22Rv1 (cell line): ENCODE measurements at regions not wholly inside any gene's neighbourhood (a gene's known extent, or its start where the extent isn't known, plus 50 kb on each side); places are given as distances from the start of the nearest gene placed in this dataset.

Source experiments
- CTCF ChIP-seq: fragments of 450-650 bp; IDR thresholded peaks from 2 replicates; pipeline ENCODE4 v1.5.1; 2017; ENCODE audit warnings: mild to moderate bottlenecking
- ZFX ChIP-seq: fragments of 450-650 bp; IDR thresholded peaks from 2 replicates; pipeline ENCODE4 v1.6.1; 2017; ENCODE audit warnings: antibody characterized with exemption, borderline replicate concordance

- TF ChIP-seq CTCF (no peak), ZFX (no peak)
Observed at GRCh38 chr20:40493549-40493948, 195.5 kb downstream of the MAFB start.
